ENCODE measurements at regions not wholly inside any gene's neighbourhood (a gene's known extent, or its start where the extent isn't known, plus 50 kb on each side); places are given as distances from the start of the nearest gene placed in this dataset.

DNA sequence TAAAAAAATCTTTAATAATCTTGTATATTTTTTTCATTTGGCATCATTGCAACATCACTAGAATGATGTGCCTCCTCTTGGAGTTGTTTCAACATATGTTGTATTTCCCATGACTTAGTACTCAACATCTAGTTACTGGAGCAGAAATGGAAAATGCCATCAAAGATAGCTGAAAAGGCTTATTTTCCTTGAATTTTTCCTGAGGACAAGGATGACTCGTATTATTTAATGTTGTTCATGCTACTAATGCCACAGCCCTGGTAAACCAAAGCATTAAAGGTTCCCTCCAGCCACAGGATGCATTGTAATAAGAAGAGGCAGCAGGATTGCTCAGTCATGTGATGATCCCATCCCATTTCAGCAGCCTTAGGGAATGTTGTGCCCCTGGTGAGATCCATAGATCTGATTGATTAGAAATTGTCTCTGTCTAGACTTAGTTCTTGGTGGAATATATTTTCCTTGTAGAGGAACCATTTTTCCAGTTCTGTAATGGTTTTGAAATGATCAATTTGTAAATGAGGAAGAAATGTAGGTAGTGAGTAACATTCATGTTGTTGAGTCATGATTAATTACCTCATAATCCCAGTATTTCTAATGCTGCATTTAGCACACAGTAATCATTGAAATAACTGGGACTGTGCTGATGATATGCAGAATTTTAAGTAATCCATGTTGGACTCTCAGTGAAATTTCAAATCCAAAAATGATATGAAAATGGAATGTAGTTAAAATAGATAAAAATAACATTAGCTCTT is 91.3 kb upstream of the SMIM30 start:
- Histone ChIP-seq H3K27ac (no peak overlapping the region), H3K4me3 (no peak overlapping the region), H3K4me2 (no peak overlapping the region), H3K9me3 (no peaks in the 10 kb centered on the region), H3K4me1 (no peaks in the 10 kb centered on the region)
- 0% methylated on average over 1 of the region's 1 CpG for WGBS (ENCODE audit: missing lambda C conversion rate)
- ATAC-seq (no peak), DNase-seq (ENCODE audit: low read depth in 1 of 2, low spot score in 1 of 2) (no peak), FAIRE-seq (no peak)
- ChIA-PET POLR2A (no interaction called here), CTCF (no interaction called here)
- TF ChIP-seq KDM5A (IDR thresholded peaks at IDR 0.05) (no peak), FOSB (CRISPR knock-in tag; IDR thresholded peaks at IDR 0.05) (no peak), RARB (CRISPR knock-in tag; IDR thresholded peaks at IDR 0.05) (no peak), EHMT2 (IDR thresholded peaks at IDR 0.05; ENCODE audit: low read depth) (no peak), JUN (IDR thresholded peaks at IDR 0.05) (no peak), CEBPB (IDR thresholded peaks at IDR 0.05) (no peak), NR3C1 (IDR thresholded peaks at IDR 0.05) (no peak), ZC3H11A (IDR thresholded peaks at IDR 0.05) (no peak), CBX2 (IDR thresholded peaks at IDR 0.05; ENCODE audit: borderline replicate concordance, low read depth) (no peak), CHD2 (IDR thresholded peaks at IDR 0.05; ENCODE audit: low read length, partially characterized antibody) (no peak), HEYL (CRISPR knock-in tag; IDR thresholded peaks at IDR 0.05) (no peak), BHLHE40 (IDR thresholded peaks at IDR 0.05; ENCODE audit: low read depth, low read length) (no peak)
- TF ChIP-seq, protein P1, sequence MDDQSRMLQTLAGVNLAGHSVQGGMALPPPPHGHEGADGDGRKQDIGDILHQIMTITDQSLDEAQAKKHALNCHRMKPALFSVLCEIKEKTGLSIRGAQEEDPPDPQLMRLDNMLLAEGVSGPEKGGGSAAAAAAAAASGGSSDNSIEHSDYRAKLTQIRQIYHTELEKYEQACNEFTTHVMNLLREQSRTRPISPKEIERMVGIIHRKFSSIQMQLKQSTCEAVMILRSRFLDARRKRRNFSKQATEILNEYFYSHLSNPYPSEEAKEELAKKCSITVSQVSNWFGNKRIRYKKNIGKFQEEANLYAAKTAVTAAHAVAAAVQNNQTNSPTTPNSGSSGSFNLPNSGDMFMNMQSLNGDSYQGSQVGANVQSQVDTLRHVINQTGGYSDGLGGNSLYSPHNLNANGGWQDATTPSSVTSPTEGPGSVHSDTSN (IDR thresholded peaks at IDR 0.05), result no peak
- TF ChIP-seq, protein P2, sequence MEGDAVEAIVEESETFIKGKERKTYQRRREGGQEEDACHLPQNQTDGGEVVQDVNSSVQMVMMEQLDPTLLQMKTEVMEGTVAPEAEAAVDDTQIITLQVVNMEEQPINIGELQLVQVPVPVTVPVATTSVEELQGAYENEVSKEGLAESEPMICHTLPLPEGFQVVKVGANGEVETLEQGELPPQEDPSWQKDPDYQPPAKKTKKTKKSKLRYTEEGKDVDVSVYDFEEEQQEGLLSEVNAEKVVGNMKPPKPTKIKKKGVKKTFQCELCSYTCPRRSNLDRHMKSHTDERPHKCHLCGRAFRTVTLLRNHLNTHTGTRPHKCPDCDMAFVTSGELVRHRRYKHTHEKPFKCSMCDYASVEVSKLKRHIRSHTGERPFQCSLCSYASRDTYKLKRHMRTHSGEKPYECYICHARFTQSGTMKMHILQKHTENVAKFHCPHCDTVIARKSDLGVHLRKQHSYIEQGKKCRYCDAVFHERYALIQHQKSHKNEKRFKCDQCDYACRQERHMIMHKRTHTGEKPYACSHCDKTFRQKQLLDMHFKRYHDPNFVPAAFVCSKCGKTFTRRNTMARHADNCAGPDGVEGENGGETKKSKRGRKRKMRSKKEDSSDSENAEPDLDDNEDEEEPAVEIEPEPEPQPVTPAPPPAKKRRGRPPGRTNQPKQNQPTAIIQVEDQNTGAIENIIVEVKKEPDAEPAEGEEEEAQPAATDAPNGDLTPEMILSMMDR (IDR thresholded peaks at IDR 0.05), result no peak
- TF ChIP-seq, protein P3, sequence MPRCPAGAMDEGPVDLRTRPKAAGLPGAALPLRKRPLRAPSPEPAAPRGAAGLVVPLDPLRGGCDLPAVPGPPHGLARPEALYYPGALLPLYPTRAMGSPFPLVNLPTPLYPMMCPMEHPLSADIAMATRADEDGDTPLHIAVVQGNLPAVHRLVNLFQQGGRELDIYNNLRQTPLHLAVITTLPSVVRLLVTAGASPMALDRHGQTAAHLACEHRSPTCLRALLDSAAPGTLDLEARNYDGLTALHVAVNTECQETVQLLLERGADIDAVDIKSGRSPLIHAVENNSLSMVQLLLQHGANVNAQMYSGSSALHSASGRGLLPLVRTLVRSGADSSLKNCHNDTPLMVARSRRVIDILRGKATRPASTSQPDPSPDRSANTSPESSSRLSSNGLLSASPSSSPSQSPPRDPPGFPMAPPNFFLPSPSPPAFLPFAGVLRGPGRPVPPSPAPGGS (IDR thresholded peaks at IDR 0.05), result no peak
- TF ChIP-seq, protein P4, sequence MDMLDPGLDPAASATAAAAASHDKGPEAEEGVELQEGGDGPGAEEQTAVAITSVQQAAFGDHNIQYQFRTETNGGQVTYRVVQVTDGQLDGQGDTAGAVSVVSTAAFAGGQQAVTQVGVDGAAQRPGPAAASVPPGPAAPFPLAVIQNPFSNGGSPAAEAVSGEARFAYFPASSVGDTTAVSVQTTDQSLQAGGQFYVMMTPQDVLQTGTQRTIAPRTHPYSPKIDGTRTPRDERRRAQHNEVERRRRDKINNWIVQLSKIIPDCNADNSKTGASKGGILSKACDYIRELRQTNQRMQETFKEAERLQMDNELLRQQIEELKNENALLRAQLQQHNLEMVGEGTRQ (IDR thresholded peaks at IDR 0.05), result no peak
- TF ChIP-seq, protein P5, sequence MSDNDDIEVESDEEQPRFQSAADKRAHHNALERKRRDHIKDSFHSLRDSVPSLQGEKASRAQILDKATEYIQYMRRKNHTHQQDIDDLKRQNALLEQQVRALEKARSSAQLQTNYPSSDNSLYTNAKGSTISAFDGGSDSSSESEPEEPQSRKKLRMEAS (IDR thresholded peaks at IDR 0.05), result no peak
- TF ChIP-seq, protein P6, sequence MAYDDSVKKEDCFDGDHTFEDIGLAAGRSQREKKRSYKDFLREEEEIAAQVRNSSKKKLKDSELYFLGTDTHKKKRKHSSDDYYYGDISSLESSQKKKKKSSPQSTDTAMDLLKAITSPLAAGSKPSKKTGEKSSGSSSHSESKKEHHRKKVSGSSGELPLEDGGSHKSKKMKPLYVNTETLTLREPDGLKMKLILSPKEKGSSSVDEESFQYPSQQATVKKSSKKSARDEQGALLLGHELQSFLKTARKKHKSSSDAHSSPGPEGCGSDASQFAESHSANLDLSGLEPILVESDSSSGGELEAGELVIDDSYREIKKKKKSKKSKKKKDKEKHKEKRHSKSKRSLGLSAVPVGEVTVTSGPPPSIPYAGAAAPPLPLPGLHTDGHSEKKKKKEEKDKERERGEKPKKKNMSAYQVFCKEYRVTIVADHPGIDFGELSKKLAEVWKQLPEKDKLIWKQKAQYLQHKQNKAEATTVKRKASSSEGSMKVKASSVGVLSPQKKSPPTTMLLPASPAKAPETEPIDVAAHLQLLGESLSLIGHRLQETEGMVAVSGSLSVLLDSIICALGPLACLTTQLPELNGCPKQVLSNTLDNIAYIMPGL (CRISPR knock-in tag; IDR thresholded peaks at IDR 0.05; ENCODE audit: borderline replicate concordance), result no peak

DNA sequence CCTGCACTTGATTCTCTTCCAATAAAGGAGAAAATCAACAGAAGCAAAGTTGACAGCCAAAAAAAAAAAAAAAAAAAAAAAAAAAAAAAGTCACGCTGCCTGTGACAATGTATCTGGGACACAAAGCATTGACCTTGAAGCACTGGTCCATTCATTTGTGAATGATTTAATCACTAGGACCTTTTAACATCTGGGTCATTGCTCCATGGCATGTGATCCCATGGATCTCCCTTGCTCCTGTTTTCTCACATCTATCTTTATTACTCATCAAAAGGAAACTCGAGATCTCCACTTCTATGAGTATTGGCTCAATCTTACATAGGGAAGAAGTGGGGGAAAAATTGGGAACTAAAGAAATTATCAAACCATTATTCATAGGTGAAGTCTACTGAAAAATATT is 89.6 kb upstream of the SMIM30 start:
- no peak for FAIRE-seq
- 4% methylated on average over 2 of the region's 2 CpGs for whole genome bisulfite sequencing (ENCODE audit: missing lambda C conversion rate)
- Histone ChIP-seq H3K4me2 (no peak overlapping the region), H3K4me1 (no peaks in the 10 kb centered on the region), H3K4me3 (no peak overlapping the region), H3K9me3 (no peaks in the 10 kb centered on the region), H3K27ac (no peak overlapping the region)
- DNase-seq (ENCODE audit: low read depth in 1 of 2, low spot score in 1 of 2), result no peak
- TF ChIP-seq, protein P7, sequence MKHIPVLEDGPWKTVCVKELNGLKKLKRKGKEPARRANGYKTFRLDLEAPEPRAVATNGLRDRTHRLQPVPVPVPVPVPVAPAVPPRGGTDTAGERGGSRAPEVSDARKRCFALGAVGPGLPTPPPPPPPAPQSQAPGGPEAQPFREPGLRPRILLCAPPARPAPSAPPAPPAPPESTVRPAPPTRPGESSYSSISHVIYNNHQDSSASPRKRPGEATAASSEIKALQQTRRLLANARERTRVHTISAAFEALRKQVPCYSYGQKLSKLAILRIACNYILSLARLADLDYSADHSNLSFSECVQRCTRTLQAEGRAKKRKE (CRISPR knock-in tag; IDR thresholded peaks at IDR 0.05; ENCODE audit: low read depth), result no peak
- TF ChIP-seq EHF (CRISPR knock-in tag; IDR thresholded peaks at IDR 0.05) (no peak), MAZ (IDR thresholded peaks at IDR 0.05; ENCODE audit: borderline replicate concordance, low read depth, low read length) (no peak), FOSB (CRISPR knock-in tag; IDR thresholded peaks at IDR 0.05) (no peak), TP53 (CRISPR knock-in tag; IDR thresholded peaks at IDR 0.05) (no peak), RAD21 (conservative IDR thresholded peaks at IDR 0.05 in 1 of 2, IDR thresholded peaks at IDR 0.05 in 1 of 2) (no peak), SREBF2 (IDR thresholded peaks at IDR 0.05) (no peak), HOXB5 (CRISPR knock-in tag; IDR thresholded peaks at IDR 0.05) (no peak), NR3C1 (IDR thresholded peaks at IDR 0.05) (no peak)
- CTCF ChIA-PET, result no interaction called here
- ATAC-seq, result no peak
- POLR2A ChIA-PET, result no interaction called here

Data from A549 (cell line).